IPS-18a (cell line): ENCODE measurements at regions not wholly inside any gene's neighbourhood (a gene's known extent, or its start where the extent isn't known, plus 50 kb on each side); places are given as distances from the start of the nearest gene placed in this dataset.

Source experiments
- H3K27ac ChIP-seq: one replicate; pipeline ENCODE4 v1.5.1; 2013; ENCODE audit warnings: low read length
- H3K27me3 ChIP-seq: one replicate; pipeline ENCODE4 v1.6.1; 2013; ENCODE audit warnings: mild to moderate bottlenecking, low read length; ENCODE audit not compliant: control insufficient read depth, insufficient read depth
- H3K36me3 ChIP-seq: one replicate; pipeline ENCODE4 v1.6.1; 2013; ENCODE audit warnings: low read depth, low read length; ENCODE audit not compliant: control insufficient read depth
- H3K4me1 ChIP-seq: one replicate; pipeline ENCODE4 v1.6.1; 2013; ENCODE audit warnings: low read depth, low read length; ENCODE audit not compliant: control insufficient read depth
- H3K4me3 ChIP-seq: one replicate; pipeline ENCODE4 v1.5.1; 2013; ENCODE audit warnings: low read length
- H3K9ac ChIP-seq: one replicate; pipeline ENCODE4 v1.6.1; 2013; ENCODE audit warnings: mild to moderate bottlenecking, low read length, moderate library complexity
- H3K9me3 ChIP-seq: one replicate; pipeline ENCODE4 v1.6.1; 2013; ENCODE audit warnings: low read depth, low read length; ENCODE audit not compliant: control insufficient read depth

DNA sequence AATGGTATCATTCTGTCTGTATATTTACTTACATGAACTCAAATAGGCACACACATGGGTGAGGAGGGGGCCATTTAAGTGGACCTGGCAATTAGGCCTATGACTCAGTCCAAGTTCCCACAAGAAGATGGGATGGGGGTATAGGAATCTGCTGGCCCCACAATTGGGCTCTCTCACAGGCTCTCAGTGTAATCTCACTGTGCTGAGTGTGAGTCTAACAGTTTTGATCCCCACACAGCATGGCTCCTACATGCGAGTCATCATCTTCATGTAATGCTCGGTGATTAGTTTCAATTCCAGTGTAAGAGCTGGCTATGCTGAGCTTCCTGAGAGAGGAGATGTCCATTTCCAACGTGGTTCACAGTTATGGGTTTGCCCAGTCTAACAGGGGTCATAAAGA lies 114.0 kb downstream of the GATA6 start:
- no peaks in the 10 kb centered on the region for H3K27me3 ChIP-seq

DNA sequence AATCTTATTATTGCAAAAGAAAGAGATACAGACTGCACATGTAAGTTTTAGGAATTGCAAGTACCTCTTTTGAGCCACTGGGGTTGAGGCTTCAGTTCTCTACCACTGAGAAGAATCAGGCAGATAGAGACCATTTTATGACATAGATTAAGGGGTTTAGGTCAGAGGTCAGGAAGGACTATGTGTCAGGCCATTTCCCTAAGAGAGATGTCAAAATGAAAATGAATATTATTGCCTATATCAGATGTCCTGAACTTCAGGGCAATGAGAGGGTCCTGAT lies 113.7 kb downstream of the GATA6 start:
- H3K4me3 ChIP-seq = no peak overlapping the region
- no peak overlapping the region for H3K9ac ChIP-seq
- H3K27ac ChIP-seq = no peak overlapping the region
- no peaks in the 10 kb centered on the region for H3K9me3 ChIP-seq
- no peaks in the 10 kb centered on the region for H3K4me1 ChIP-seq
- no peaks in the 10 kb centered on the region for H3K36me3 ChIP-seq
- no peaks in the 10 kb centered on the region for H3K27me3 ChIP-seq

More for the DNA sequence above, 114.0 kb downstream of the GATA6 start:
- Histone ChIP-seq H3K4me1 (no peaks in the 10 kb centered on the region), H3K4me3 (no peak overlapping the region), H3K9me3 (no peaks in the 10 kb centered on the region), H3K36me3 (no peaks in the 10 kb centered on the region), H3K9ac (no peak overlapping the region), H3K27ac (no peak overlapping the region)

DNA sequence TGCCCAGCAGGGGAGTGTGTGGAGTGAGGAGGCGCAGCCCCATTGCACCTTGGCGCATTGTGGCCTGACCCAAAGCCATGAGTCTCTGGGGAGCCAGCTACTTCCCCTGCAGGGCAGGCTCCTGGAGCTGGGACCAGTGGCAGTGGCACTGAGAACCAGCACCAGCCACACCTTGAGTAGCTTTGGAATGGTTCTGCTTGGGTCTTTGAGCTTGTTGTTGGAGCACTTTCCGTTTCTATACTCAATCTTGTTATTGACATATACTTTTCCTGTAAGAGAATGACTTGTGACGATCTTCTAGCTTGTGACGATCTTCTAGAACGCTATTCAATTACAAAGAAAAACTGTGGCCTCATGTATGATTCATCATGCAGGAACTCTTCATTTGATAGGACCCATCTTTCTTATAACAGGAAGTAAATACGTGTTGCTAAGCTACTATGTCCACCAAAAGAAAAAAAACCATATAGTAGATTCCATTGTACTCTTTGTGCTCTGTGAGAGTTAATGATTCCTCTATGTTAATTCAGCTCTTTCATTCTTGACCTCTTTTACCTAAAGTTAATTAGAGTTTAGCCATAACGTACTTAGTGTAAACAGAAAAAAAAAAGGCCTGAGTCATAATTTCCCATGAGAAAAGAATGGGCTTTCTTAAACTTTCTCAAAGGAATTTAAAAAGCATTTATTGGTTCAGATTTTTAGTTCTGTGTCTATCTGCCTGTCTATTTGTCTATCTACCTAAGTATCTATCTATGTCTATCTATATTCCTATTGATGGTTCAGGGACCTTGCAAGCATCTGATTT lies 113.1 kb downstream of the GATA6 start:
- H3K9ac ChIP-seq = no peak overlapping the region
- no peak overlapping the region for H3K27ac ChIP-seq

GRCh38 chr18:22280453-22280750 lies 111.0 kb downstream of the GATA6 start:
- Histone ChIP-seq H3K4me1 (no peaks in the 10 kb centered on the region), H3K27me3 (no peaks in the 10 kb centered on the region), H3K4me3 (no peak overlapping the region), H3K36me3 (no peaks in the 10 kb centered on the region), H3K9ac (no peak overlapping the region), H3K27ac (no peak overlapping the region), H3K9me3 (no peaks in the 10 kb centered on the region)

More for the DNA sequence above, 113.1 kb downstream of the GATA6 start:
- no peaks in the 10 kb centered on the region for H3K9me3 ChIP-seq
- no peaks in the 10 kb centered on the region for H3K27me3 ChIP-seq
- no peak overlapping the region for H3K4me3 ChIP-seq
- no peaks in the 10 kb centered on the region for H3K36me3 ChIP-seq
- no peaks in the 10 kb centered on the region for H3K4me1 ChIP-seq

- Histone ChIP-seq H3K4me1 (no peaks in the 10 kb centered on the region), H3K36me3 (no peaks in the 10 kb centered on the region), H3K4me3 (no peak overlapping the region), H3K27me3 (no peaks in the 10 kb centered on the region), H3K9me3 (no peaks in the 10 kb centered on the region), H3K27ac (no peak overlapping the region), H3K9ac (no peak overlapping the region)
These were observed 110.5 kb downstream of the GATA6 start for GRCh38 chr18:22279741-22280452.

DNA sequence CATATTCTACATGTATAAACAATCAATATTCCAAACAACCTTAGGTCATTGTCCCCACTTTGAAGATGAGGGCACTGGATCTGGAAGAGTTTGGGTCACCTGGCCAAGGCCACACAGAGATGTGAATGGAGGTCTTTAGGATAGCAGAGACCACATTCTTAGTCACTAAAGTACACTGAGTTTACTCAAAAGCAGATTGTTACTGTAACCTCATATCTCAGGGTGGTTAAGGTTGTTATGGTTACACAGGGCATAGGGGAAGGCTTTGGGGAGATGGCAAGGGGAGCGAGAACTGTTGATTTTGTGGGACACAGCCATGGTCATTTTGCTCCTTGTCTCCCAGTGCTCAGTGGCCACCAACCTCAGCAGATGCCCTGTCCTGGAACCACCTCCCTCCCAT lies 109.4 kb downstream of the GATA6 start:
- Histone ChIP-seq H3K4me3 (no peak overlapping the region), H3K9me3 (no peaks in the 10 kb centered on the region), H3K27me3 (no peaks in the 10 kb centered on the region), H3K9ac (no peak overlapping the region), H3K27ac (no peak overlapping the region), H3K4me1 (no peaks in the 10 kb centered on the region), H3K36me3 (no peaks in the 10 kb centered on the region)

- Histone ChIP-seq H3K27ac (no peak overlapping the region), H3K4me3 (no peak overlapping the region)
These were observed 108.4 kb downstream of the GATA6 start for GRCh38 chr18:22277758-22278157.

GRCh38 chr18:22276334-22276713 lies 106.9 kb downstream of the GATA6 start:
- no peaks in the 10 kb centered on the region for H3K9me3 ChIP-seq
- no peak overlapping the region for H3K4me3 ChIP-seq
- no peak overlapping the region for H3K27ac ChIP-seq
- H3K27me3 ChIP-seq = no peaks in the 10 kb centered on the region
- no peak overlapping the region for H3K9ac ChIP-seq
- H3K36me3 ChIP-seq = no peaks in the 10 kb centered on the region
- no peaks in the 10 kb centered on the region for H3K4me1 ChIP-seq

More at GRCh38 chr18:22277758-22278157, 108.4 kb downstream of the GATA6 start:
- Histone ChIP-seq H3K36me3 (no peaks in the 10 kb centered on the region), H3K27me3 (no peaks in the 10 kb centered on the region), H3K9ac (no peak overlapping the region), H3K4me1 (no peaks in the 10 kb centered on the region), H3K9me3 (no peaks in the 10 kb centered on the region)

DNA sequence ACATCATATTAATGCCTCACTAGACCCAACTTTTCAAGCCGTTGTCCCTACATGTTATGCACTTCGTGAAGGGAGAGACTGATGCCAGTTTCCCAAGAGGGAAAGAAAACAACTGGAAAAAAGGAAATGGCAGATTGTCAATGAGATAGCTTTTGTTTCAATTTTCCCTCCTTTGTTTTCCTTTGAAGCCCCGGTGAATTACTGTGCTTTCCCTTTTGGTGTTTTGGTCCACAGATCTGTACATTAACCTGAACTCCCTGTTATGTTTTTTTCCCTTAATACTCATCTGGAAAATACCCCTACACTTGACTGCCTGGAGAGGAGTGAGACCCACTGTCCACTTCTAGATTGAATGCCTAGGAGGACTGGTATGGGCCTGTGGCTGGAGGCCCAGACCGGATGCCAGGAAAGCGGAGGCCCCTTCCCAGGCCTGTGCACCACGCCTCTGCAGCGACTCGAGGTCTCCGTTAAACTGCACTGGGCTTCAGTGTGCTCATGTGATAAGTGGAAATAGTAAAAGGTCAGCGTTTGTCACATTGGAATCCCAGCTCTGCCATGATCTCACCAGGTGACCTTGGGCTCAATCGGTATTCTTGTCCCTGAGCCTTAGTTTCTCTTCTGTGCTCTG lies 106.4 kb downstream of the GATA6 start:
- H3K27ac ChIP-seq = no peak overlapping the region
- no peaks in the 10 kb centered on the region for H3K4me1 ChIP-seq
- H3K27me3 ChIP-seq = no peaks in the 10 kb centered on the region
- H3K9ac ChIP-seq = no peak overlapping the region
- no peaks in the 10 kb centered on the region for H3K9me3 ChIP-seq
- H3K36me3 ChIP-seq = no peaks in the 10 kb centered on the region
- H3K4me3 ChIP-seq = no peak overlapping the region

GRCh38 chr18:22273101-22274039 lies 104.0 kb downstream of the GATA6 start:
- no peaks in the 10 kb centered on the region for H3K9me3 ChIP-seq
- no peaks in the 10 kb centered on the region for H3K36me3 ChIP-seq
- no peaks in the 10 kb centered on the region for H3K27me3 ChIP-seq
- no peak overlapping the region for H3K27ac ChIP-seq
- no peak overlapping the region for H3K9ac ChIP-seq
- H3K4me3 ChIP-seq = no peak overlapping the region
- no peaks in the 10 kb centered on the region for H3K4me1 ChIP-seq

GRCh38 chr18:22272242-22272641 lies 102.9 kb downstream of the GATA6 start:
- Histone ChIP-seq H3K36me3 (no peaks in the 10 kb centered on the region), H3K4me3 (no peak overlapping the region), H3K9ac (no peak overlapping the region), H3K27me3 (no peaks in the 10 kb centered on the region), H3K4me1 (no peaks in the 10 kb centered on the region), H3K9me3 (no peaks in the 10 kb centered on the region), H3K27ac (no peak overlapping the region)
